Stimulated activated CD4-positive, alpha-beta T cell treated with anti-CD3 and anti-CD28 coated beads, Interleukin-2, amount 100 ng/mL, for 4 hours (primary cell): ENCODE measurements at regions not wholly inside any gene's neighbourhood (a gene's known extent, or its start where the extent isn't known, plus 50 kb on each side); places are given as distances from the start of the nearest gene placed in this dataset.
"Not testable (repeated sequence)": the region's sequence is repeated elsewhere in the genome, so short reads cannot be mapped to it uniquely, and the experiment has no call there.

ENCODE experiments used
- DNase-seq: peaks from one replicate; pipeline ENCODE4 v3.0.0-alpha.2; 2020; ENCODE audit warnings: low read depth

DNA sequence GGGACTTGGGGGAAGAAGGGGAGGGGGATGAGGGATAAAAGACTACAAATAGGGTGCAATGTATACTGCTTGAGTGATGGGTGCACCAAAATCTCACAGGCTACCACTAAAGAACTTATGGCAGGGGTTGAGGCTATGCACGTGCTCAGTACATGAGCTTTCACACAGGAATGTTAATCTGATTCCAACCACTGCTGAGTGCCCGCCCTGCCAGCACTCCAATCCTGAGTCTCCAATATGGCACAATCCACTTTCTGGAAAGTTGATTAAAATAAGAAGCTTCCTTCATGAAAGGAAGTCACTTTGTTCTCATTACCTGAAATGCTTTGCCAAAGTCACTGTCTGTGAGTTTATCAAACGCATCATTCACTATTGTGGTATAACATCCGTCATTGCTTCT is 463.0 kb downstream of the IRS2 start:
- DNase-seq: no peak

DNA sequence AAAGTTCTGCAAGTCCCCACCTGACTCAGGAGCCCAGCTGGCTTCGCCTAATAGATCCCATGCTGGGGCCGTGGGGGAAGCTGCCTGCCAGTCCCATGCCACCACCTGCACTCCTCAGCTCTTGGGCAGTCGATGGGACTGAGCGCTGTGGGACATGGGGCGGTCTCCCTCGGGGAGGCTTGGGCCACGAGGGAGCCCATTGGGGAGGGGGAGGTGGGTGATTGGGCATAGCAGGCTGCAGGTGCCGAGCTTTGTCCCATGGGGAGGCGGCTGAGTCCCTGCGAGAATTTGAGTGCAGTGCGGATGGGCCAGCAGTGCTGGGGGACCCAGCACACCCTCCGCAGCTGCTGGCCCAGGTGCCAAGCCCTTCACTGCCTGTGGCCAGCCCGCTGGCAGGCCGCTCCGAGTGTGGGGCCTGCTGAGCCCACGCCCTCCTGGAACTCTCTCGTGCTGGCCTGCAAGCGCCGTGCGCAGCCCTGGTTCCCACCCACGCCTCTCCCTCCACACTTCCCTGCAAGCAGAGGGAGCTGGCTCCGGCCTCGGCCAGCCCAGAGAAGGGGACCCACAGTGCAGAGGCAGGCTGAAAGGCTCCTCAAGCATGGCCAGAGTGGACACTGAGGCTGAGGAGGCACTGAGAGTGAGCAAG is 467.3 kb downstream of the IRS2 start:
- no peak for DNase-seq

DNA sequence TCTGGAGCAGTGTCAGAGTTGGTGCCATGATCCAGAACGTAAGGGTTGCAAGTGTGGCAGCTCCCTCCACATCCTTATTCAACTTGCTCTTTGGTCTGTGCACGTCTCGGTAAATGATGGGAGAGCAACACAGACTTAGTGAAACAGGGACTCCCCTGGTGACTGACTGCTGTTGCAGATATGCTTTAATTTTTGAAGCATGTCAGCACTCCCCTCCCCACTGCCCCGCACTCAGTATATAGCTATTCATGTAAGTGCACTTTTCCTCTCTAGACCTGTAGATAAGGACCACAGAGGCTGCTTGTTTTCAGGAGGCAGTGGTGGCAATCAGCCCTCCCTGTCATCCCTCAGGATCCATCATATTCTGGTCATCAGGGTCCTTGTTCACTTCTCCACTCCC is 470.9 kb downstream of the IRS2 start:
- no peak for DNase-seq

DNA sequence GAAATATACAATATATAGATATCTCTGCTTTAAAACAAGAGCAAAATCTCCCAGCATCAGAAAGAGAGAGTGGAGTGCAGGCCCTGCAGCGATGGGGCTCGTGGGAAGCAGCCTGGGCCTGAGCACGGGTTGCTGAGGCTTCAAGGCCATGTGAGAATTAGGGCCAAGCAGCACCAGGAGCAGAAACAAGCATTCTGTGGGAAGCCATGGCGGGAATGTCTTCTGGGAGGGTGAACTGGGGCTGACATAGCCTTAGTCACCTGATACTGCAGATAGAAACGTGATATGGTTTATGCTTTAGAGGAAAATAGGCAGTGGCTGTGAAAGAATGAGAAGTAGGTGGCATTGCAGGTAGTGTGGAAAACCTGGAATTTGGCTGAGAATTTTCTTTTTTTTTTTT is 472.3 kb downstream of the IRS2 start:
- DNase-seq: no peak

DNA sequence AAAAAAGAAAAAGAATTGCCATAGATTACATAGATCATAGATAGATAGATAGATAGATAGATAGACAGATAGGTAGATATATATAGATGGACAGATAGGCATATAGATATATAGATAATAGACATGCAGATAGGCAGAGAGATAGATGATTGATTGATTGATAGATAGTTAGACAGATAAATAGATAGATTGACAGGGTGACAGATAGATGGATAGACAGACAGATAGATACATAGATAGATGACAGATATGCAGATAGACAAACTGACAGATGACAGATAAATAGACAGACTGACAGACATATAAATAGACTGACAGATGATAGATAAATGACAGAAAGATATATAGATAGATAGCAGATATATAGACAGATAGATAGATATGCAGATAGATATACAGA is 474.0 kb downstream of the IRS2 start:
- no peak for DNase-seq

GRCh38 chr13:109311431-109311976 is 474.9 kb downstream of the IRS2 start:
- DNase-seq: not testable (repeated sequence)

- DNase-seq: no peak
Measured at GRCh38 chr13:109309625-109310363, 476.6 kb downstream of the IRS2 start.

GRCh38 chr13:109307027-109307426 is 479.4 kb downstream of the IRS2 start:
- DNase-seq: no peak

DNA sequence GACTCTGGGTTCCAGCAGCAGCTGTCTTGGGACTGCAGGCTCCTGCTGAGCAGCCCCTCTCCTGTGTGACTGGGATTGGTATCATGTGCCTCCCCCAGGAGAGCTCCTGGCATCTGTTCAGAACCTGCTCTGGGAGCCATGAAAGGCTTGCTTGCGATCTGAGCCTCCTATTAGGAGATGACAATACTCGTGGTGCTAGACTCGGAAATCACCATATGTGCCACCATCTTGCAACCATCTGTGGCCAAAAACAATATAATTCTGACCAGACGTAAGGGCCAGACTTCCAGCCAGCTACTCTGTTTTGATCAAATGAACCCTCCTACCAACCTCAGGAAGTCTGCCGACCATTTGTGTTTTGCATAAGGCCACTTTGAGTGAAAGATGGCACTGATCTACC is 484.7 kb downstream of the IRS2 start:
- DNase-seq: no peak

DNA sequence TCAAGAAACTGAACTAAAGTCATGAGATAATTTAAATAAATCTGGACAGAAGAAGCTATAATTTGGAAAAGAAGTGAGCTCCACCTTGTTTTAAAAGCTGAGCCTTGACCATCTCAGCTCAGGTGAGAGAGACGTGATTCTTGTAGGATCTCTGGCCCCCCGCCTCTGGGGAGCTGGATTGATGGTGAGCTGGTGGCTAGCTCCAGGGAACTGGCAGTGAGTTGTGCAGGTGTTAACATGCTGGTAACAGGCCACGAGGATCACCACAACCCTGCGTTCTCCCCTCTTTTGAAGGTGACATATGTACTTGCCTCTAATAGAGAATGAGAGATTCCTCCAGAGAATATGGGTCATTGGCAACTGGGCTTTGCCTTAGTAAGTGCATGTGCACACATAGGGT is 485.1 kb downstream of the IRS2 start:
- DNase-seq: no peak

DNA sequence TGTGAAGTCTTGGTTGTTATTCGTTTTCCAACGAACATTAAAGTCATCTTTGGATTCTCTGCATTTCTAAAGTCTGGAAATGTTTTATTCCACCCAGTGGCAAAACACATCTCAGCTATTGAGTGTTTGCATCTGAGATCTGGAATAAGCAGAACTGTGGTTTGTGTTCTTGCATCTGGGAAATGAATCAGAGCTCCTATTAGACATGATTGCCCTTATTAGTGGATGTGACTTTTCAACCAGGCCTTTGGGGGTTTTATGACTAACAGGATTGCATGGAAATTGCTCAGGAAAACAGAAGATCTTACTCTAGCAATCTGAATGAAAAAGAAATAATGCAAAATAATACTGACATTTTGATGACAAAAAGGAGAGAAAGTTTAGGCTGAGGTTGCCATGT is 488.8 kb downstream of the IRS2 start:
- DNase-seq: no peak

DNA sequence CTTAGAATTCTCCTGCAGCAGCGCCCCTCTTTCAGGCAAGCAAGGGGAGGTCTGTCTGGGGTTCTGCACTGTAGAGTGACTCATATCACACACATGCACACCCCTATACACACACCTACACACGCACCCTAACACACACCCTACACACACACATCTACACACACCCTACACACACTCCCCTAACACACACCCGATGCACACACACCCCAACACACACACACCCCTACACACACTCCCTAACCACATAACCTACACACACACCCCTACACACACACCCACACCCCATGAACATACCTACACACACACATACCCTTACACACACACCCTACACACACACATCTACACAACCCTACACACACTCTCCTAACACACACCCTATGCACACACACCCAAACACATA is 493.2 kb downstream of the IRS2 start:
- DNase-seq: no peak

DNA sequence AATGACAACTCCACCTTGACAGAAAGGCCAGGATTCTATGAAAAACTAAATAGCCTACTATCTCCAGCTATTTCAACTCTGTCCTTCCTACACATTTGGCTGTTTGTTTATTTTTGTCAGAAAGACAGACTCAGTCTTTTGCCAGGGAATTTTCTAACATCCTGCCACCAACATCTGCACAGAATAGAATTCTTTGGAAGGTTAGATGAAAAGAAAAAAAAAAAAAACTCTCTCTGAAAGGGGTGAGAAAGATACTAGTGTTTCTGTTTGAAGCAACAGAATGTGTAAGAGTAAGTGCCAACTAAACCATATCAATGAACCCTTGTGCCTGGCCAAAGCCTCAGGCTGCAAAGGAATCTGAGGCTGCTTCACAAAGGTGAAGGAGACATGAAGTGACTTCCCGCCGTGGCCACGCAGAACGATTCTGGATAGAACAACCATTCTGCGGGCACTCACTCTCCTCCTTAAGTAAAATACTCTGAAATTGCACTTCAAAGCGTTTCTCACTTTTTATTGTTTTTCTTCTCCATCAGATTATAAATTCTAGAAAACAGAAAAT is 498.2 kb downstream of the IRS2 start:
- no peak for DNase-seq

DNA sequence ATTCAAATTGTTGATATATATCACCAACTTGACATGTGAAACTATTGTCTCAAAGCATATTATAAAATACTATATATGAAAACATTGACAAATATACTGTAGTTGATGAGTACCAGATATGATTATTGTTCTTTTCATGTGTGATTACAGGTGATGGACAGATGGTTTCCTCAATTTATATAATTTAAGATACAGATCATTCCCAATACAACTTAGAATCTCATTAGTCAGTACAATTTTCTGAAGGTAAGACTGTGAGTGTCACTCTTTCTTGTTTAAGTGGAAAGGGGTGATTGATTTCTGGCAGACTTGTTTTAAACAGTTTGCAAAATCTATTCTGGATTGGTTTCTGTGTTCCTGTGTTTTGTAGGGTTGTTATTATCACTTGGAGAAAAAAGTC is 498.8 kb downstream of the IRS2 start:
- no peak for DNase-seq

DNA sequence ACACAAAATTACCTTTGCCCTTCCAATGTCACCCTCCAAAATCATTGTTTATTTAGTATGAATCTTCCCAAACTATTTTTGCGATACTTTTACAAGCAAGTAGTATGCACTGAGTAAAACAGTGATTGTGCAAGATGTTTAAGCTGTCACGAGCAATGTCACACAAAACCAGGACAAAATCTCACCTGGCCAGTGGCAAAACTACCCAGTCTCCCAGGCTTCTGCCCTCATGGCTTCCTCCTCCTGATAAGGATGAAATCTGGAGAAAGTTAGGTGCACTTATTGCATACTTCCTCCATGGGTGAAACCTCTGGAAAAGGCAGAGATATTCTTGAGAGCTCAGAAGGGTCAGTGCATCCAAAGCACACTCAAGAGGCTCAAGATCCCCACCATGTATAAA is 500.8 kb downstream of the IRS2 start:
- DNase-seq: no peak

GRCh38 chr13:109281903-109282635 is 504.3 kb downstream of the IRS2 start:
- DNase-seq: no peak

DNA sequence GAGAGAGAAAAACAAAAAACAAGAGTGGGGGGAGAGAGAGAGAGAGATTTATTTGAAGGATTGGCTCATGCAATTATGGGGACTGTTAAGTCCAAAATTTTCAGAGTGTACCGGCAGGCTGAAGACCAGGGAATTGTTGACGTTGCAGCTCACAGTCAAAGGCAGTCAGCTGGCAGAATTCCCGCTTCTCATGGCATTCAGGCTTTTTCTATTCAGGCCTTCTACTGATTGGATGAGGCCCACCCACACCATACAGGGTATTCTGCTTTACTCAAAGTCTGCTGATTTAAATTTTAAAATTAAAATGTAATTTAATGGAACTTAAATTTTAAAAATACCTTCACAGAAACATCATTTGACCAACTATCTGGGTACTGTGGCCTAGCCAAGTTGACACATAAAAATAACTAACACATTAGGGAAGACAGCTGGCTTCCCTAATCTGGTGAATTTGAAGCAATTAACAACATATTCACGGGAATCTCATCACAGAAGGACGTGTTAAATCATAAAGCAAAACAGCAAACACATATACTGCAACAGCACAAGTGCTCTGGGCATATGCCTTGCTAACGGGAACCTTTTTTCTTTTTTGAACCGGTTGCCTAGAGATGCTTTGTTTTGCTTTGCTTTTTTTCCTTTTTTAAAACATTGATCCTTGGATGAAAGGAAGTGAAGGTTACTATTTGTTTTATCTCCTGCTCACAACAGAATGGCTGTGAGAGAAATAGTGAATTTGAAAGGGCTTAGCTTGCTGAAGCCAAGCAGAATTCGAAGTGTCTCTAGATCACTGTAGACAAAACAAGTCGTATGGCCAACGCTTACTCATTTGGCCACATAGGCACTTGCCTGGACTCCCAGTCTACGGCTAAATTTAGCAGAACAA is 505.1 kb downstream of the IRS2 start:
- no peak for DNase-seq

- no peak for DNase-seq
Measured at GRCh38 chr13:109276261-109276660, 510.1 kb downstream of the IRS2 start.

DNA sequence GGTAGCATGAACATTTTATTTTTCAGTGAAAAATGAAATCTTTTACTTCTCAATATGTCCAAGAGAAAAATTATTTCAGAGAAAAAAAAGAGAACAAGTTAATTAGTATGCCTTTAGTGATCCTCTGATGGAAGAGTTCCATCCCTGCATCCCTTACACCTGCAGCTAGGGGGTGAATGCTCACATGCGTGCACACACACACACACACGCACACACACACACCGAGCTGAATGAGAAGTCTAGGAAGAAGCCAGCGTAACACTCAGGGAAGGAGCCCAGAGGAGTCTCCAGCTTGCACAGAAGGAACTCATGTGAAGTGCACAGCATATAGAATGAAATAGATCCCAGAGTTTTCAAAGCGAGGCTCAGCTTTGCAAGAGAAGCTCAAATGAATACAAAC is 510.5 kb downstream of the IRS2 start:
- DNase-seq: no peak

DNA sequence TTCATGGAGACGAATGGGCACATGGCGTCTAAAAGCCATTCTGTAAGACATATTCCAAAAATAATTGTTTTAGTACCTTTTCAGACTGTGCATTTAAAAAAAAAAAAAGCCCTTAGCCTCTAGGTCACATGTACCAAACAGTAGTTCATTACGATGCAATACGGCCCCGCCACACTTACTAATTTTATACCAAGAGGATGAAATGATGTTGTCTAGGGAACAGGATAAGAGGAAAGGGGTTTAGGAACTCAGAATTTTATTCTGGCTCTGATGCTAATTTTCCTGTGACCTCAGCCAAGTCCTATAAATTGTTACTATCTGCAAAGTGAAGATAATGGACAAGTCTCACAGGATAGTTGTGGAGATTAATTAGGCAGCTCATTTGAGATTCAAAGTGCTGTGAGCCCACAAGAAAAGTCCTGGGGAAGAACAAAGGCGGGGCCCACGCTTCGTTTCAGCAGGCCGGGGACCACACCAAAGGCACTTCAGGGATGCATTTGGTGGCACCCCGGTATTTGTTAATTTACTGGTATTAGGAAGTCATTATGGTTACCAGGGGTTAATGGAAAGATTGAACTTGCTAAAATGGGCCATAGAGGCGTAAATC is 511.1 kb downstream of the IRS2 start:
- no peak for DNase-seq

DNA sequence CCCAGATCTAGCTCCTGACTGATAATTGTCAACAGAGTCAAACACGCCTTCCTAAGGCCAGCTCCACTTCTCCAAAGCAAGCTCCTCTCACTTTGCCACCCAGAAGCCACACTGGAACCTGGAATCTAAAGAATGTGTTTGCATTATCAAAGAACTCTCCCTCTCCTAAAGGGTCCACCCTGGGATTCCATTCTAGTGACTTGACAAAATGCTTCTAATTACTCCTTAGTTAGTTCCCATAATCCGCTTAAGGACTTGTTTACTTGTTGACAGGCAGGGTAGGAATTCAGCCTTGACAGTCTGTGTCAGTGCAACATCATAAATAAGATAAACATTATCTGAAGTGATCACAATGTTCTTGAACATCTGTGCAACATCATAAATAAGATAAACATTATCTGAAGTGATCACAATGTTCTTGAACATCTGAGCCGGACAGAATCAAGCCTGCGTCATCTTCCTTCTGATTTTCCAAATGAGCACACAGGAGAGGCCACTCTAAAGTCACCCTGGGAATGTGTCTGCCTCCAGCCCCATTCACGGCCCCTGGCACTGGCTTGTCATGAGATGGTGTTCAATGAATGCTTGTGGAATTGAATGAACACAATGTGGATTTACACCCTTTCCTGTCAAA is 512.1 kb downstream of the IRS2 start:
- DNase-seq: no peak
